ENCODE measurements at regions not wholly inside any gene's neighbourhood (a gene's known extent, or its start where the extent isn't known, plus 50 kb on each side); places are given as distances from the start of the nearest gene placed in this dataset.

DNA sequence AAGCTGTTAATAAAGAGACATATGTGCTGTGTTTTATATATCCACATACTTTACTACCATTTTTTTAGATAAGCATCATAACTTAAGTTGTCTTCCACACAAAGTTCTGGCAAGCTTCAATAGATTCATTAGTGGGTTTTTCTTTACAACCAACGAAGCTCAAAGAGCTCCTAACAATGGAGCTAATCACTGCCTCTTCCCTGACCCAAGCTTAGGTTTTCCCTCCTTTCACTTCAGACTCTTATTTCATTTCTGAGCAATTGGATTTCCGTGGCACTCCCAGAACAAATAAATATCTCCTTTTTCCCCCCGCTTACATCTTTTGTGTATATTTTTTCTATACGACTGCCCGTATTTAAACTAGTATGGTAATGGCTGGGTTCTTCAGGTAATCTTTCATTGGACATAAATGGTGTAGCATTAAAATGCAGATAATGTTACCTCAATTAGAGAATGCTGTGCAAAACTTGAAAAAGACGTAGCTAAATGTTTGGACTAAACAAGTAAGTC is 275.5 kb upstream of the TMEM161B start:
- DNase-seq (ENCODE audit: low read depth in 2 of 2), result no peak

- no peak for DNase-seq (ENCODE audit: low read depth in 2 of 2)
Observed at GRCh38 chr5:88542786-88543185, 274.1 kb upstream of the TMEM161B start.

GRCh38 chr5:88540471-88541115 is 271.9 kb upstream of the TMEM161B start:
- no peak for DNase-seq (ENCODE audit: low read depth in 2 of 2)

DNA sequence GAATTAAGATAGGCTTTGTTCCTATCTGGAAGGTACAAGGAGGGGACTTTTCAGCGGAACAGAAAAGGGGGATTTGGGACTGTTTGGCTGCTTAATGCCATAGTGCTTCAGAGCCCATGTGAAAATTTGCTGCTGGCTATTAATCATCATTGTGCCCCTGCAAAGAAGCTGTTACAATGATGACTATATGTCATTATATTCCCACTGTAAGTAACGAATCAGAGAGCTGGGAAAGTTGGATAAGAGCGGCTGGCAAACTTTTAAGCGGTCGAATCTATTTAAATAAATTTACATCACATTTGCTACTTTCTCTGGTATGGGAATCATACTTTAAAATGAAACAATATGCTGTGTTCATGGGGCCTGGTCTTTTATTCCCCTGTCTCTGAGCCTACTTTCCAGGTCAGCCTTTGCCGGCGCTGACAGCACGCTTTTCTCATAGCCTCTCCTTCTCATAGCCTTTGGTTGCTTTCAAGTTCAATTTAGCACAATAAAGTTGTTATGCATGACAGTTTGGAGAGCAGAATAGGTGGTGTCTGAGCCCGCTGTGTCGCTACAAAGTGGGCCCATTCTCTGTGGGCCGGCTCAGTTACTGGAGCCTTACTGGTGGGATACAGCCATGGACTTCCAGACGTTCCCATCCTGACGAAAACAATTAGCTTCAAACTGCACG is 271.2 kb upstream of the TMEM161B start:
- DNase-seq (ENCODE audit: low read depth in 2 of 2), result no peak

GRCh38 chr5:88539026-88539425 is 270.4 kb upstream of the TMEM161B start:
- DNase-seq (ENCODE audit: low read depth in 2 of 2), result no peak

DNA sequence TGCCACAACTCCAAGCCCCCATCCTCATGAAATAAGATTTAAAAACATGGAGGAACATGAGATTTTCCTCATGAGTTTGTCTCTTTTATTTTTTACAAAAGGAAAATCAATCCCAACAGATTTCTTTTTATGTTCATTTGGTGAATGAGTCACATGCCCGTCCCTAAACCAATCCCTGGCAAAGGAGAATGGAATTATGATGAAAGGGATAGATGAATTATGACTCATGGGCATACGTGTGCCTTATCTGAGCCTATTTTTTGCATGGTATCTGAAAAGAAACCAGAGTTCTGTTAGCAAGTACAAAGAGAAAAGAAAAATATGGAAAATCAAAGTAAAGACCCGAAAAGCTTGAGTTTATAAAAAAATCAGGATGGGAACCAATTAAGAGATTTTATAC is 267.5 kb upstream of the TMEM161B start:
- DNase-seq (ENCODE audit: low read depth in 2 of 2), result no peak

GRCh38 chr5:88524941-88525340 is 256.3 kb upstream of the TMEM161B start:
- no peak for DNase-seq (ENCODE audit: low read depth in 2 of 2)

GRCh38 chr5:88519066-88519465 is 250.4 kb upstream of the TMEM161B start:
- DNase-seq (ENCODE audit: low read depth in 2 of 2), result no peak

GRCh38 chr5:88518131-88519016 is 249.7 kb upstream of the TMEM161B start:
- DNase-seq (ENCODE audit: low read depth in 2 of 2), result no peak

DNA sequence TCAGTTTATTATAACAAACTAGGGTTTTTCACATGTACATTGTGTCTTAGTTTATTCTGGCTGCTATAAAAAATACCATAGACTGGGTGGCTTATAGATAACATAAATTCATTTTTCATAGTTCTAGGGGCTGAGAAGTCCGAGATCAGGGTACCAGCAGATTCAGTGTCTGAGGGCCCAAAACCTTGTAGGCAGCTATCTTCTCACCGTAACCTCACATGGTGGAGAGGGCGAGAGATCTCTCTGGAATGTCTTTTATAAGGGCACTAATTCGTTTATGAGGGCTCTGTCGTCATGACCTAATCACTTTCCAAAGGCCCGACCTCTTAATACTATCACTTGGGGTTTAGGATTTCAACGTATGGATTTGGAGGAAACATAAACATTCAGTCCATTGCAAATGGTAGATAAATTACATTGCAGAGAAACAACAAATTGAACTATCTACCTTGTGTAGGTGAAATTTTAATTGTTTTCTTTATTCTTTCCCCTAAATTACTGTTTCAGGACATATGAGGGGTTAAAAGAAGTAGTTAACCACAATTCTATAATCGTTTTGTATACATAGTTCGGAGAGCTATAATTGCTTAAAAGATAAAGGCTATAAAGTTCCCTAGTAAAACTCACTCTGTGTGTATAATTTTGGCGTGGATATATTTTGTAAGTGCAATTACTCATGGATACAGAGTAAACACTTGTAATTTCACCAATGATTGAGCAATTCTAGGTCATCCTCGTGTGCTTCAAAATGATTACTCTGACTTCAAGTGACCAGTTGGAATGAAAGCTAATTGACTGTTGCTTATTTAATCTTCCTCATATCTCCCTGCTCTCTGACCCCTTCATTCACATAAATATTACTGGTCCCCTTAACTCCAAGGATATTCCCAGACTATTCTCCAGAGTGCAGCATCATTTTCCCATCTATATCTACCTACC is 247.5 kb upstream of the TMEM161B start:
- no peak for DNase-seq (ENCODE audit: low read depth in 2 of 2)

- DNase-seq (ENCODE audit: low read depth in 2 of 2), result no peak
Observed at GRCh38 chr5:88515068-88515467, 246.4 kb upstream of the TMEM161B start.

DNA sequence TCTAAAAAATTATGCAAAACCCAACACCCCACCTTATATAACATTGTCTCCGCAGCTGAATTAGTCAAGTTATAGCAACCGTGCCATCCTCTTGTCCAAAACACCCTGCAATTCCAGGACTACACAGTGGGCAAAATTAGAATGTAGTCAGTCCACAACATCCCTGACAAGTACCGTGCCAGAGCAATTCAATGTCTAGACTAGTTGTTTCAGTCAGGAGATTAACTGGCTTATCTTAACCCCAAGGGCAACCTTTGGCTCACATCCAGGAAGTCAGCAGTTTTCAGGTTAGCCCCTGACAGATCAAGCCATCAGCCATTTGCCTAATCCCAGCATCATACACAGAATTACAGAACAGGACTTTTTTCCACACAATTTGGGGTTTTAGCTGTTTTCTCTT is 240.8 kb upstream of the TMEM161B start:
- DNase-seq (ENCODE audit: low read depth in 2 of 2), result no peak

GRCh38 chr5:88507261-88507660 is 238.6 kb upstream of the TMEM161B start:
- no peak for DNase-seq (ENCODE audit: low read depth in 2 of 2)

DNA sequence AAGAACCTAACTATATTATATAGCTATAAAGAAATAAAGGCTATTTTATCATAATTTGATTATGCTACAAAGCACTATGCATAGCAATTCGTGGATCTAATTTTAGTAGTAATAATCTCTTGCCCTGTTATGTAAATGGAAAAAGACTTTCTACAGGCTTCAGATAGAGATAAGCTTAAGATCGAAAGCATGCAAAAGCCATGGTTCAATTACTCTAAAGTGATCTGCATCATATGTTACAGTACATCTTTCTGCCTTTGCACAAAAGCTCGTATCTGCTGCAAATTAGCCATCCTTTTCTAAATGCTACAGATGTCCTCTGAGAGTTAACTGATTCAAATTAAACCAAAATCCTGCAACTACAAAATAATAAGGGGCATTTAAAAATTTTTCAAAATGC is 234.8 kb upstream of the TMEM161B start:
- no peak for DNase-seq (ENCODE audit: low read depth in 2 of 2)

DNA sequence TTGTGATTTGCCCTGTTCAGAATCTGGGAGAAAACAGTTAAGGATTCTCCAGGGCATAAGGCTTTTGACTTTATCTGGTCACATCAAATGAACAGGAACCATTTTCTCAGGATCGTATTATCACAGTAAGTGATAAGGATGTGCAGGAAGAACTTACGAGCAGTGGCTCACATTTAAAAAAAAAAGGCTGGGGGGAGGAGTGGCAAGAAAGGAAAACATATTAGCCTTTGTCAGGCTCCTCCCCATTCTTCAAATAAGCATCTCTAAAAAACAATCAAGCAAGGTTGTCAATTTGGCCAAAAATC is 234.3 kb upstream of the TMEM161B start:
- DNase-seq (ENCODE audit: low read depth in 2 of 2), result no peak

GRCh38 chr5:88502179-88503040 is 233.8 kb upstream of the TMEM161B start:
- DNase-seq (ENCODE audit: low read depth in 2 of 2), result no peak

- no peak for DNase-seq (ENCODE audit: low read depth in 2 of 2)
Observed at GRCh38 chr5:88495810-88496209, 227.2 kb upstream of the TMEM161B start.

DNA sequence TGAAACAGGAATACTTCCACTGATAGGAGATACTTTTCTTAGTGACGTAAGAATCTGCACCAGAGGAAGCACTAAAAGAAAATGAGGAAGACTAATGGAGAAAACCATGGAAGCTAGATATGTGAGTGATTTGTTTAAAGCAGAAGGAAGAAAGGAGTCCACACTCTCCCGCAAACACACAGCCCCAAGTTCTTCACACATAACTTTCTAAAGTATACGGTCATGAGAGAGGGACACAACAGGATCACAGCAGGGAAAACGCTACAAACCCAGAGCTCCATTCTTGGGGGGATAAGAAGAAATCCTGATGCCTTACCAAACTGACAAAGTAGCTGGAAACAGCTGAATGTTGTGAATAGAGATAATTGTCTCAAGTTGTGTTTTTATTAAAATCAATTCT is 222.2 kb upstream of the TMEM161B start:
- no peak for DNase-seq (ENCODE audit: low read depth in 2 of 2)

DNA sequence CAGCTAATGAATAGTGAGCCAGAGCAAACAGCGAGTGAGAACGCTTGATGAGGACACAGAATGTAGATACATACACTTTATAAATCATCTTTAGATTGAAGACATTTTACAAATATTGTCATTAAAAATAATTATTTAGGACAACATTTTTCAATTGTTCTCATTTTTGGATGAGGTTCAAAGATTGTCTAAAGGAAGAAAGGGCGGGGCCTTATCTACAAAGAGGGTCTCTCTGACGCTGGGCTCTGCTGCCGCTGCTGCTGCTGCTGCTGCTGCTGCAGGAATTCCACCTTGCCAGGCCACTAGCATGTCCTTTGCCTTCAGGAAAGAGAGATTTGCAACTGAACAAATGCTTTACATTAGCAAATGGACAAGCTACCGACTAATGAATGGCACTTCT is 220.7 kb upstream of the TMEM161B start:
- no peak for DNase-seq (ENCODE audit: low read depth in 2 of 2)

GRCh38 chr5:88488561-88488960 is 219.9 kb upstream of the TMEM161B start:
- no peak for DNase-seq (ENCODE audit: low read depth in 2 of 2)

- no peak for DNase-seq (ENCODE audit: low read depth in 2 of 2)
Observed at GRCh38 chr5:88488130-88488529, 219.5 kb upstream of the TMEM161B start.
